ENCODE measurements at regions not wholly inside any gene's neighbourhood (a gene's known extent, or its start where the extent isn't known, plus 50 kb on each side); places are given as distances from the start of the nearest gene placed in this dataset.
A peak's percentile ranks its signal among the peaks of the same experiment; 100 is the strongest.

DNA sequence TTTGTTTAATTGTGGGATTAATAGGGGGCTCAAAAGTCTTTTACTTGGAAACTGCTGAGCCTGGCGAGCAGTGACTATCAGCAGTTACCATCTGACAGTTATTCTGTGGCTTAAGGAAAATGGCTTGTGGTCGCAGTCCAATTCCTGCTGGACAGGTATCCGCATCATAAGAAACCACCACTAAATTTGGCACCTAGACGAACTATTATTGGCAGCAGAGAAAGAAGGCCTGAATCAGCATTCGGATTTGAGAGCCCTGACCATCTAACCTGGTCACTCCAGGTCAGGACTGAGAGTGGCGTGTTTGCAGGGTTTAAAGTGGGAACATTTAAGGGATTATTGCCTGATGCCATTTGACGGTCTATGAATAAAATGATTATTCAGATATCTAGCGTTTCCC is 146.4 kb downstream of the RPS12 start:
- H3K4me1 ChIP-seq = peaks cover 0 to 14% (median 9%) of the 10 kb centered on the region in 4 donors
- no peak overlapping the region for H3K4me3 ChIP-seq
- TF ChIP-seq, protein P1, sequence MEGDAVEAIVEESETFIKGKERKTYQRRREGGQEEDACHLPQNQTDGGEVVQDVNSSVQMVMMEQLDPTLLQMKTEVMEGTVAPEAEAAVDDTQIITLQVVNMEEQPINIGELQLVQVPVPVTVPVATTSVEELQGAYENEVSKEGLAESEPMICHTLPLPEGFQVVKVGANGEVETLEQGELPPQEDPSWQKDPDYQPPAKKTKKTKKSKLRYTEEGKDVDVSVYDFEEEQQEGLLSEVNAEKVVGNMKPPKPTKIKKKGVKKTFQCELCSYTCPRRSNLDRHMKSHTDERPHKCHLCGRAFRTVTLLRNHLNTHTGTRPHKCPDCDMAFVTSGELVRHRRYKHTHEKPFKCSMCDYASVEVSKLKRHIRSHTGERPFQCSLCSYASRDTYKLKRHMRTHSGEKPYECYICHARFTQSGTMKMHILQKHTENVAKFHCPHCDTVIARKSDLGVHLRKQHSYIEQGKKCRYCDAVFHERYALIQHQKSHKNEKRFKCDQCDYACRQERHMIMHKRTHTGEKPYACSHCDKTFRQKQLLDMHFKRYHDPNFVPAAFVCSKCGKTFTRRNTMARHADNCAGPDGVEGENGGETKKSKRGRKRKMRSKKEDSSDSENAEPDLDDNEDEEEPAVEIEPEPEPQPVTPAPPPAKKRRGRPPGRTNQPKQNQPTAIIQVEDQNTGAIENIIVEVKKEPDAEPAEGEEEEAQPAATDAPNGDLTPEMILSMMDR (IDR thresholded peaks at IDR 0.05) = no peak
- intact Hi-C loops (cut with DNase I; ENCODE audit: low total_unique reads) = no loop called here
- H3K36me3 ChIP-seq = no peaks in the 10 kb centered on the region
- no peak overlapping the region for H3K27ac ChIP-seq
- no peaks in the 10 kb centered on the region for H3K27me3 ChIP-seq
- DNase-seq = no peak
- no peaks in the 10 kb centered on the region for H3K9me3 ChIP-seq

DNA sequence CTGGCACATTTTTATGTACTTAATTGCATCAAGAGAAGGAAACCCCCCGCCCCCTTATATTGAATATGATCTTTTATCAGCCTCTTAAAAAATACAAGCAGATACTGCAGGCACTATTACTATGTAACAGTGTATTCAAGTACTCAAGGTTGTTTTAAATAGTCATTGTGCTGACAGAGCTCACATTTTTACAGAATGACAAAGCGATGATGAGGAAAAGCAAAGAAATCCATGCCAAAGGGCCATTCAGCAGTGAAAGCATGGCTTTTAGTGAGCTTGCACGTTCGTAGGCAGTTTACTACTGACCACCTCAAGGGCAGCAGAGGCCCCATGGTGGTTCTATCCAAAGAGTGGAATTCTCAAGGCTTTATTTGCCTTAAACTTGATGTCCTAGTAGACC is 146.8 kb downstream of the RPS12 start:
- peaks cover 0 to 14% (median 9%) of the 10 kb centered on the region in 4 donors for H3K4me1 ChIP-seq
- DNase-seq = no peak
- intact Hi-C loops (cut with DNase I; ENCODE audit: low total_unique reads) = no loop called here

DNA sequence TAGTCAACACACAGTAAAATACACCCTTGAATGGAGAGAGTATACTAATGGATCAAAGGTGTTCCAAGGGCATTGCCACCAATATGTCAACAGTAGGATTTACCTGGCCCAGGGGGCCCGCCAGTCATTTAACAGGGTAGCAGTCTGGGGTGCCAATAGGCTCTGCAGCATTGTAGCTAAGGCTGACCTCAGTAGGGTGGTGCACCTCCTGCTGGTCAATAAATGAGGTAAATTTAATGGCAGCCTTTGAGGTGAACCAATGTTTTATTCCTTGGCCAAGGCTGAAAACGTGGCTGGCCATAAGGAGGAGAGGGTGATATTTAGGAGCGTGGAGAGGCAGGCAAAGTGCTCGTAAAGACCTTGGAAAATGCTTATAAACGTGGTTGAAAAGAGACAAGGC is 147.2 kb downstream of the RPS12 start:
- TF ChIP-seq, protein P1 (IDR thresholded peaks at IDR 0.05) = no peak
- intact Hi-C loops (cut with DNase I; ENCODE audit: low total_unique reads) = no loop called here
- Histone ChIP-seq H3K4me1 (peaks cover 0 to 14% (median 9%) of the 10 kb centered on the region in 4 donors), H3K9me3 (no peaks in the 10 kb centered on the region), H3K27ac (no peak overlapping the region), H3K4me3 (no peak overlapping the region), H3K36me3 (no peaks in the 10 kb centered on the region), H3K27me3 (no peaks in the 10 kb centered on the region)
- no peak for DNase-seq

More for the DNA sequence above, 146.8 kb downstream of the RPS12 start:
- H3K36me3 ChIP-seq = no peaks in the 10 kb centered on the region
- TF ChIP-seq, protein P1 (IDR thresholded peaks at IDR 0.05) = no peak
- H3K4me3 ChIP-seq = no peak overlapping the region
- H3K27me3 ChIP-seq = no peaks in the 10 kb centered on the region
- H3K9me3 ChIP-seq = no peaks in the 10 kb centered on the region
- H3K27ac ChIP-seq = no peak overlapping the region

DNA sequence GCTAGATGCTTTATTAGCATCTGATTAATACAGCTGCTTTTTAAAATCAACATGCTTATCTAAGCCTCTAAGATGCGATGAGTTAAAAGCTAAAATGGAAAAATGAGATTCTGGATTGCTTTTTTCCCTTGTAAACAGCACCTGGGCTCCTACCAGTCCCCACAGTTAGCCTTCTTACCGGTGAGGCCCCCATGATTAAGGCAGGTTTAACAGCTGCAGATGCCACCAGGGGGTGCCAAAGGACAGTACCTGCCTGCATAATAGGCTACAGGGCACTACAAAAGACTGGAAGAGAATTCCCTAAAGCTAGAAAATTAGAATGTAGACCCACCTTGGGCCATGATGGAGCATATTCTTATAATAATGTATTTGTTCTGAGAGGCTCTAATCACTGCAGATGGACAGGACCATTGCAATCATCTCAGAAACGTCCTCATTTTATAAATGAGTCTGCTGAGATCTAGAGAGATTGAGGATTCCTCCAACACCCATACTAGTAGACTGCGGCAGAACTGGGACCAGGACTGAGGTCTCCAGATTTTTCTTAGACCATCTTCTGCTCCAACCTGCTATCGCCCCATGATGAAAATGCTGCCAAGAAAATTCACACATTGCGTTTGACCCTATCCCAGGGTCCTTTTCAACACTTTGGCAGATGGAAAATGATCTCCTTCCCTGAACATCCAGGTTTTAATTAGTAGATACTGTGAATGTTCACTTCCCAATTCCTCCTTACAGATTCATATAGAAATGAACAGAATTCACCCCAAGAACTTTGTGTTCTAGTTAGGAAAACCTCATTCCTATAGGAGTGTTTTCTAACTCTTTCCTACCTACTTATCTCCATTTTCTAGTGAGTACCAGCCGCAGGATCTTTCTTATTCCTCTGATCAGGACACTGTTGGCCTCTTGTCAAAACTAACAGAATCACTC is 148.8 kb downstream of the RPS12 start:
- intact Hi-C loops (cut with DNase I; ENCODE audit: low total_unique reads) = no loop called here
- no peaks in the 10 kb centered on the region for H3K27me3 ChIP-seq
- H3K4me3 ChIP-seq = no peak overlapping the region
- H3K4me1 ChIP-seq = peaks cover 0 to 14% (median 9%) of the 10 kb centered on the region in 4 donors
- no peaks in the 10 kb centered on the region for H3K9me3 ChIP-seq
- H3K36me3 ChIP-seq = no peaks in the 10 kb centered on the region
- peak; percentile 46 to 67 for DNase-seq
- H3K27ac ChIP-seq = no peak overlapping the region
- TF ChIP-seq, protein P1 (IDR thresholded peaks at IDR 0.05) = peak; percentile 53 to 58

DNA sequence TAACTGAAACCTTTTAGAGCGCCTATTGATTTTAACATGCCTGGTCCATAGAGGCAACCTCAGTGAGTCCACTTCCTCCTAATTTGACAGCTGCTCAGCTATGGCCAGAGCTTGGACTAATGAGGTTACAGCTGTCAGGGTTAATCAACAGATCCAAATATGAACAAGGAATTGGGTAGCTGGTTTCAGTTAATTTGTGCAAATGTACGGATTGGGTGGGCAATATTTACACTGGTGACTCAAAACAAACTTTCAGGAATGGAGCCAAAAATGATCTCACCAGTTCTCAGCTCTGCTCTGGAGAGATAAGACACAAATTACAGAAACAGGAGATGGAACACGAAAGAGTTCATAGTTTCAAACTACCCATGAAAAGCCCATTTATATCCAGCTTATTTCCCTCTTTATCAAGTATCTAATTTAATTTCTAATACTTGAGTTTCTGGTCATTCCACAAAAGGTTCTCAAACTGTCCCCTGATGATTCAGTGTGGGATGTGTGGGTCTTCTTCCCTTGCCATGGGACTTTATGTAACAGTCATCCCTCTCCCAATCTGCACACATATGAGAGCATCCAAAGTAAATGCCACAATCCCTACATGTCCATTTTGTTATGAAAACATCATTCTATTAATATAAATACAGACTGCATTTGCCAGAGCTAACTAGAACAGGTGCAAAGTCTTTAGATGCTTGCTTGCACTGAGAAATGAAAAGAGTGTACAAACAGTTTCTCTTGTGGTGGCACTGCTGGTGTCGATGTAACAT is 149.9 kb downstream of the RPS12 start:
- Histone ChIP-seq H3K27ac (no peak overlapping the region), H3K36me3 (no peaks in the 10 kb centered on the region), H3K9me3 (no peaks in the 10 kb centered on the region), H3K27me3 (no peaks in the 10 kb centered on the region), H3K4me3 (no peak overlapping the region), H3K4me1 (peaks cover 0 to 14% (median 9%) of the 10 kb centered on the region in 4 donors)
- DNase-seq = no peak
- TF ChIP-seq, protein P1 (IDR thresholded peaks at IDR 0.05) = no peak
- intact Hi-C loops (cut with DNase I; ENCODE audit: low total_unique reads) = no loop called here

All from tibial artery (tissue), 4 donors.